PC-3 (cell line): ENCODE measurements at regions not wholly inside any gene's neighbourhood (a gene's known extent, or its start where the extent isn't known, plus 50 kb on each side); places are given as distances from the start of the nearest gene placed in this dataset.
"Not testable (repeated sequence)": the region's sequence is repeated elsewhere in the genome, so short reads cannot be mapped to it uniquely, and the experiment has no call there.

Experiments
- ATAC-seq: fragments of 200-7000 bp; cut with Tn5 transposase; 2 replicates; pipeline ENCODE4 v1.9.1; 2020; ENCODE audit warnings: mild to moderate bottlenecking, moderate library complexity
- BruUV-seq: library from RNA; stranded (reverse); fragments of 400-500 nt; replicated peaks from 2 replicates; lab custom pipeline; 2021; lab: Mats Ljungman, UMichigan
- CTCF ChIA-PET: fragments of 300-600 bp; sonication (Branson Sonifier 250); formaldehyde crosslinking; loops from one replicate; lab custom pipeline; 2022; ENCODE audit warnings: antibody characterized with exemption; lab: Charles Lee
- POLR2A ChIA-PET: fragments of 300-600 bp; sonication (Branson Sonifier 250); formaldehyde crosslinking; loops from one replicate; lab custom pipeline; 2022; ENCODE audit warnings: antibody characterized with exemption; ENCODE audit not compliant: unreplicated experiment; lab: Charles Lee
- DNase-seq: peaks from one replicate; pipeline ENCODE4 v3.0.0-alpha.2; 2015
- H2AFZ ChIP-seq: fragments of 300-600 bp; sonication (generic); 2 replicates; pipeline ENCODE4 v1.6.0; 2016; ENCODE audit warnings: antibody characterized with exemption, low read length
- H3F3A ChIP-seq: fragments of 300-600 bp; sonication (generic); one replicate; pipeline ENCODE4 v1.6.0; 2017; ENCODE audit warnings: antibody characterized with exemption, low read length, control low read depth, mild to moderate bottlenecking; ENCODE audit not compliant: unreplicated experiment
- H3K27ac ChIP-seq: fragments of 300-600 bp; sonication (generic); 2 replicates; pipeline ENCODE4 v1.5.1; 2016; ENCODE audit warnings: mild to moderate bottlenecking, low read length
- H3K27me3 ChIP-seq: fragments of 300-600 bp; sonication (generic); 2 replicates; pipeline ENCODE4 v1.6.1; 2016; ENCODE audit warnings: low read length, mixed read lengths
- H3K36me3 ChIP-seq: fragments of 300-600 bp; sonication (generic); 2 replicates; pipeline ENCODE4 v1.6.1; 2016; ENCODE audit warnings: low read depth, mixed run types, low read length, mixed read lengths
- H3K4me1 ChIP-seq: fragments of 300-600 bp; sonication (generic); 2 replicates; pipeline ENCODE4 v1.5.1; 2016; ENCODE audit warnings: low read length; ENCODE audit not compliant: insufficient read depth
- H3K4me2 ChIP-seq: fragments of 300-600 bp; sonication (generic); 2 replicates; pipeline ENCODE4 v1.6.0; 2016; ENCODE audit warnings: low read length
- H3K4me3 ChIP-seq: fragments of 300-600 bp; sonication (generic); 2 replicates; pipeline ENCODE4 v1.5.1; 2016; ENCODE audit warnings: mild to moderate bottlenecking, low read length, mixed read lengths
- H3K79me2 ChIP-seq: fragments of 300-600 bp; sonication (generic); 2 replicates; pipeline ENCODE4 v1.6.1; 2017; ENCODE audit warnings: low read length, mixed read lengths
- H3K9ac ChIP-seq: fragments of 300-600 bp; sonication (generic); 2 replicates; pipeline ENCODE4 v1.6.0; 2016; ENCODE audit warnings: mild to moderate bottlenecking, low read length
- H3K9me2 ChIP-seq: fragments of 300-600 bp; sonication (generic); replicated peaks from 2 replicates; pipeline ENCODE4 v1.6.1; 2016; ENCODE audit warnings: mixed run types, low read length, mixed read lengths
- H3K9me3 ChIP-seq: fragments of 300-600 bp; sonication (generic); 2 replicates; pipeline ENCODE4 v1.6.1; 2016; ENCODE audit warnings: low read length, mixed read lengths
- H4K20me1 ChIP-seq: fragments of 300-600 bp; sonication (generic); 2 replicates; pipeline ENCODE4 v1.6.1; 2016; ENCODE audit warnings: low read length, mixed read lengths
- CTCF ChIP-seq: fragments of 300-600 bp; sonication (generic); conservative IDR thresholded peaks from 2 replicates; pipeline ENCODE4 v1.5.1; 2017; ENCODE audit warnings: antibody characterized with exemption, low read depth, mild to moderate bottlenecking, low read length
- EZH2 ChIP-seq: fragments of 300-600 bp; sonication (generic); IDR thresholded peaks from one replicate; pipeline ENCODE4 v1.6.1; 2017; ENCODE audit warnings: antibody characterized with exemption, mild to moderate bottlenecking, low read length; ENCODE audit not compliant: unreplicated experiment
- EZH2phosphoT487 ChIP-seq: fragments of 300-600 bp; sonication (generic); IDR thresholded peaks from 2 replicates; pipeline ENCODE4 v1.6.1; 2018; ENCODE audit warnings: mild to moderate bottlenecking, antibody characterized with exemption, low read length, borderline replicate concordance
- intact Hi-C: fragments of 100-400 bp; cut with micrococcal nuclease; formaldehyde crosslinking; loops from 2 replicates; pipeline ENCODE4 v1.9.0; 2023

- intact Hi-C loops, result no loop called here
- H3K27me3 ChIP-seq, result 0 out of 2 replicates have a peak, but pooled peaks cover 12% of the 10 kb centered on the region
- H3K4me1 ChIP-seq, result no peaks in the 10 kb centered on the region
- H3K4me2 ChIP-seq, result no peak overlapping the region
- BruUV-seq, result no TSS peak
- no peak for TF ChIP-seq CTCF
- no peak for TF ChIP-seq EZH2phosphoT487
- no peak for TF ChIP-seq EZH2
- H2AFZ ChIP-seq, result no peak overlapping the region
- POLR2A ChIA-PET, result no interaction called here
- no peak for ATAC-seq
- H3K4me3 ChIP-seq, result no peak overlapping the region
- H3K79me2 ChIP-seq, result no peaks in the 10 kb centered on the region
- no peaks in the 10 kb centered on the region for H3K9me2 ChIP-seq
- H3K27ac ChIP-seq, result no peak overlapping the region
- no peaks in the 10 kb centered on the region for H4K20me1 ChIP-seq
- no peaks in the 10 kb centered on the region for H3K36me3 ChIP-seq
- H3F3A ChIP-seq, result no peaks in the 10 kb centered on the region
- no peak overlapping the region for H3K9ac ChIP-seq
- CTCF ChIA-PET, result no interaction called here
- DNase-seq, result no peak
- no peaks in the 10 kb centered on the region for H3K9me3 ChIP-seq
These were observed 59.5 kb upstream of the ADGRL1 start for GRCh38 chr19:14265290-14266036.

GRCh38 chr19:14255902-14256649, 50.1 kb upstream of the ADGRL1 start:
- peak; percentile 66 for DNase-seq
- H3K9me2 ChIP-seq, H3K27ac ChIP-seq, H4K20me1 ChIP-seq, H3F3A ChIP-seq, POLR2A ChIA-PET, H3K36me3 ChIP-seq, H3K79me2 ChIP-seq, H3K4me2 ChIP-seq, H3K27me3 ChIP-seq, H3K9ac ChIP-seq, H3K9me3 ChIP-seq, intact Hi-C loops, CTCF ChIA-PET, BruUV-seq, H3K4me1 ChIP-seq, H3K4me3 ChIP-seq: not testable (repeated sequence)
- 0 out of 2 replicates have a peak overlapping the region, but pooled peaks have one; percentile 53 for H2AFZ ChIP-seq
- peak; percentile 67 for ATAC-seq
